GM12891 (cell line): ENCODE measurements at regions not wholly inside any gene's neighbourhood (a gene's known extent, or its start where the extent isn't known, plus 50 kb on each side); places are given as distances from the start of the nearest gene placed in this dataset.

Experiments
- POLR2A ChIP-seq: IDR thresholded peaks from 2 replicates; pipeline ENCODE4 v1.6.1; 2011; ENCODE audit warnings: low read depth, low read length, control low read depth
- POLR2AphosphoS5 ChIP-seq: IDR thresholded peaks from 2 replicates; pipeline ENCODE4 v1.6.1; 2011; ENCODE audit warnings: low read depth, low read length, control low read depth
- SPI1 ChIP-seq: IDR thresholded peaks from 2 replicates; pipeline ENCODE4 v1.6.1; 2011; ENCODE audit warnings: low read depth, low read length, control low read depth
- TAF1 ChIP-seq: IDR thresholded peaks from 2 replicates; pipeline ENCODE4 v1.6.1; 2011; ENCODE audit warnings: low read depth, low read length, control low read depth

GRCh38 chr10:52642208-52642607 is 130.4 kb downstream of the MBL2 start:
- TF ChIP-seq POLR2AphosphoS5, result no peak
- TF ChIP-seq POLR2A, result no peak
- TF ChIP-seq TAF1, result no peak
- no peak for TF ChIP-seq SPI1
